Body of pancreas (tissue), 4 donors: ENCODE measurements at regions not wholly inside any gene's neighbourhood (a gene's known extent, or its start where the extent isn't known, plus 50 kb on each side); places are given as distances from the start of the nearest gene placed in this dataset.

Source experiments
- ATAC-seq: fragments of 150-250 bp; one replicate; pipeline ENCODE4 v1.9.1; 2016
- DNase-seq, 4 donors: peaks; one replicate each; pipeline ENCODE4 v3.0.0-alpha.2; 2019
- H3K27ac ChIP-seq, 4 donors: fragments of 200-600 bp; sonication (generic); 1 replicate in 3 of 4; 2 replicates in 1 of 4; pipeline versions ENCODE4 v1.5.1 to v1.6.1; 2016 to 2019; ENCODE audit warnings: mild to moderate bottlenecking in 1 of 4, mixed read lengths in 1 of 4, moderate library complexity in 1 of 4
- H3K27me3 ChIP-seq, 2 donors: fragments of 200-600 bp; sonication (generic); one replicate each; pipeline ENCODE4 v1.6.0; 2016; ENCODE audit warnings: mild to moderate bottlenecking in 1 of 2
- H3K36me3 ChIP-seq, 2 donors: fragments of 200-600 bp; sonication (generic); replicated peaks in 1 of 2; 2 replicates each; pipeline ENCODE4 v1.5.1; 2016; ENCODE audit warnings: low read depth in 2 of 2; ENCODE audit not compliant: insufficient read depth in 1 of 2
- H3K4me1 ChIP-seq: fragments of 200-600 bp; sonication (generic); one replicate; pipeline ENCODE4 v1.6.0; 2016
- H3K4me3 ChIP-seq, 2 donors: fragments of 200-600 bp; sonication (generic); 1 replicate in 1 of 2; 2 replicates in 1 of 2; pipeline ENCODE4 v1.5.1; 2016 to 2019
- H3K9me3 ChIP-seq, 3 donors: fragments of 200-600 bp; sonication (generic); 1 replicate in 2 of 3; 2 replicates in 1 of 3; pipeline ENCODE4 v1.5.1; 2016
- POLR2A ChIP-seq, 3 donors: fragments of 450-650 bp; IDR thresholded peaks; one replicate each; pipeline ENCODE4 v1.6.1; 2016; ENCODE audit warnings: antibody characterized with exemption in 3 of 3, mild to moderate bottlenecking in 2 of 3
- WGBS, 2 donors: methylation state at CpG; one replicate each; pipeline ENCODE4 v1.1.5; 2017; 5-methylcytosine and 5-hydroxymethylcytosine counted together
- intact Hi-C: fragments of 100-400 bp; cut with DNase I; formaldehyde crosslinking; loops from one replicate; pipeline ENCODE4 v1.15.1; 2023
- TF ChIP-seq, protein P1 (sequence below), 7 experiments: fragments of 450-650 bp in 4 of 7; fragments of 200-600 bp in 3 of 7; sonication (generic) in 3 of 7; IDR thresholded peaks; one replicate each; pipeline ENCODE4 v1.5.1; 2016 to 2019; ENCODE audit warnings: antibody characterized with exemption in 7 of 7

DNA sequence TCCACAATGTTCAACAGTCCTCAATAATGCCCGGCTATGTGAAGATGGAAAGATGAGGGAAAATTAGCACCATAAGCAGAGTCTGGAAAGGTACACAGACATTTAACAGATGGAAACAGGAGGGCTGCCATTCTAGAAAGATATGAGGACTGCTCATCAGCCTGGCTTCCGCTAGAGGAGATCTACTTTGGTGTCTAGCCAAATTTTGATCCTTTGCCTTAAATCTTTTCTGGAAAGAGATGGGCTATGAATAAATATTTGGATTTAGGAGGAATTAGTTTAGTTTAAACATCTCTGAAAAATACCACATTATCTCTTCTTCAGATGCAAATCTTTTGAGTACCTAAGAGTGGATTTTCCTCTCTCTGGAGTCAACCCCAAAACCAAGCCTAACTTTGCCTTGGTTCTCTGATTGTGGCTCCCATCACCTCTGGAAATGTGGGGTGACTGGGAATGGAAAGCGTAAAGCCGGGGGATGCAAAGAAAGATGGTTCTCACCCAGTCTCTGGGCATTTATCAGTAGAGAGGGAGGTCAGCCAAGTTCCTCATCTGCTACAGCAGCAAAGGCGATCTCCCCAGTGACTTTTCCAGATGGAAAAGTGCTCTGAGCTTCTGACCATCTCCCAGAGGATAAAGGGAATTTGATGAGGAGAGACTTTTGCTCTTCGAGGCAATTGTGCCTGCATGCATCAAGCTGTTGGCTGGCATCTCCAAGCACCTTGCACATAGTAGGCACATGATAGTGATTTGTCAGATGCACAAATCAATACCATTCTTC is 410.6 kb downstream of the ZNF521 start:
- H3K4me3 ChIP-seq: no peak overlapping the region
- H3K27ac ChIP-seq: no peak overlapping the region
- no peaks in the 10 kb centered on the region for H3K9me3 ChIP-seq
- 63 to 78% methylated on average over 6 of the region's 6 CpGs for WGBS, 2 donors
- no peaks in the 10 kb centered on the region for H3K27me3 ChIP-seq
- no peak for TF ChIP-seq POLR2A (IDR thresholded peaks at IDR 0.05)
- TF ChIP-seq, protein P1, sequence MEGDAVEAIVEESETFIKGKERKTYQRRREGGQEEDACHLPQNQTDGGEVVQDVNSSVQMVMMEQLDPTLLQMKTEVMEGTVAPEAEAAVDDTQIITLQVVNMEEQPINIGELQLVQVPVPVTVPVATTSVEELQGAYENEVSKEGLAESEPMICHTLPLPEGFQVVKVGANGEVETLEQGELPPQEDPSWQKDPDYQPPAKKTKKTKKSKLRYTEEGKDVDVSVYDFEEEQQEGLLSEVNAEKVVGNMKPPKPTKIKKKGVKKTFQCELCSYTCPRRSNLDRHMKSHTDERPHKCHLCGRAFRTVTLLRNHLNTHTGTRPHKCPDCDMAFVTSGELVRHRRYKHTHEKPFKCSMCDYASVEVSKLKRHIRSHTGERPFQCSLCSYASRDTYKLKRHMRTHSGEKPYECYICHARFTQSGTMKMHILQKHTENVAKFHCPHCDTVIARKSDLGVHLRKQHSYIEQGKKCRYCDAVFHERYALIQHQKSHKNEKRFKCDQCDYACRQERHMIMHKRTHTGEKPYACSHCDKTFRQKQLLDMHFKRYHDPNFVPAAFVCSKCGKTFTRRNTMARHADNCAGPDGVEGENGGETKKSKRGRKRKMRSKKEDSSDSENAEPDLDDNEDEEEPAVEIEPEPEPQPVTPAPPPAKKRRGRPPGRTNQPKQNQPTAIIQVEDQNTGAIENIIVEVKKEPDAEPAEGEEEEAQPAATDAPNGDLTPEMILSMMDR (IDR thresholded peaks at IDR 0.05): no peak
- no peak for ATAC-seq
- DNase-seq: no peak
- intact Hi-C loops: no loop called here
- no peaks in the 10 kb centered on the region for H3K4me1 ChIP-seq
- H3K36me3 ChIP-seq: no peaks in the 10 kb centered on the region

DNA sequence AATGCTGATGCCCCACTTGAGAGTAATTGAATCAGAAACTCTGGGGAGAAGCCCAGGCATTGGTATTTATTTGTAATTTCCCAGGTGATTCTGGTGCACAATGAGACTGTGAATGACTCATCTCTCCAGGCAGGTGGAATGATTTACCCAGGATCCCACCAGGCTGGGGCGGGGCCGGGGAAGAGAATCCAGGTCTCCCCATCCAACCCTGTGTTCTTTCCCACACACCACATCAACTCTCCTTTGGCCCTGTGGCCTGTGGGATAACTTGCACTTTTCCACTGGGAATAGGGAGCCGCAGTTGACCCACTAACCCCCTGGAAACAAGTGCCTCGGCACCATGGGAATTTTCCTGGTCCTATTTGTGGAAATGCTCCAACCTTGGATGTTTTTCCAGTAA is 409.8 kb downstream of the ZNF521 start:
- TF ChIP-seq POLR2A (IDR thresholded peaks at IDR 0.05): no peak
- TF ChIP-seq, protein P1 (IDR thresholded peaks at IDR 0.05): no peak
- WGBS, 2 donors: 67 to 68% methylated on average over 4 of the region's 4 CpGs
- no peak for ATAC-seq
- H3K4me3 ChIP-seq: no peak overlapping the region
- H3K27me3 ChIP-seq: no peaks in the 10 kb centered on the region
- H3K4me1 ChIP-seq: no peaks in the 10 kb centered on the region
- H3K36me3 ChIP-seq: no peaks in the 10 kb centered on the region
- no peak for DNase-seq
- no peak overlapping the region for H3K27ac ChIP-seq
- intact Hi-C loops: no loop called here
- no peaks in the 10 kb centered on the region for H3K9me3 ChIP-seq

DNA sequence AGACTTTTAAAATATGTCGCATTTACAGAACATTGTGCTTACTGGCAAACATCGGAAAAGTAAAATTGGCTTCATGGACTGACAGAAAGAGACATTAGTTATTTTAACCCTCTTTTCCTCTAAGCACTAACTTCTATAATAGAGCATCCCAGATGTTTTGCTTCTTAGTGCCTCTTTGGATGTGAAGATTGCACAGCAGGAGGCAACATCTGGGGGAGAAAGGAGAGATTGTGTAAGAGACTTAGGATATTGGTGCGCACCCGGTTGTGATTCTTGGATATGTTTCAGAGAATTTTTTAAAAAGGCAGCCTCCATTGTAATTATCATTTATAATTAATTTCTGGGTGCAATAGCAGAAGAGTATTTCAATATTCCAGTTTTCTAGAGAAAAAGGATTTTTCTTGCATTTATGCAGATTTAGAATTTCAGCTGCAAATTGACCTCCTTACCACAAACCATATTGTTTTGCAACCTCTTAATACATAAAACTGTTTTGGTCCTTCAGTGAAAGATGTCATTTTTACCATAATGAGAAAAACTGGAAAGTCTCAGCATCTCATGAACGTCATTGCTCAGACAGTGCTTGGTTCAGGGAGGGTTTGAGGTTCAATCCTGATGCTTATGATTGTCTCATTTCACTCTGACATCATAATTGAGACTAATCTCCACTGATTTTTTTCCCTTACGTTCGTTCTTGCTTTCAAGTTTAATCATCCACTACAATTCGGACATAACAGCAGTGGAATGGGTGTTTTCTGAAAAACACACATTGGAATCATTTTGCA is 404.3 kb downstream of the ZNF521 start:
- H3K27me3 ChIP-seq: no peaks in the 10 kb centered on the region
- no peaks in the 10 kb centered on the region for H3K4me1 ChIP-seq
- DNase-seq (no peak), ATAC-seq (no peak)
- TF ChIP-seq, protein P1 (IDR thresholded peaks at IDR 0.05): no peak
- TF ChIP-seq POLR2A (IDR thresholded peaks at IDR 0.05): no peak
- intact Hi-C loops: no loop called here
- WGBS, 2 donors: 46 to 52% methylated on average over 8 of the region's 8 CpGs
- no peaks in the 10 kb centered on the region for H3K9me3 ChIP-seq
- no peak overlapping the region for H3K27ac ChIP-seq
- no peak overlapping the region for H3K4me3 ChIP-seq
- no peaks in the 10 kb centered on the region for H3K36me3 ChIP-seq

DNA sequence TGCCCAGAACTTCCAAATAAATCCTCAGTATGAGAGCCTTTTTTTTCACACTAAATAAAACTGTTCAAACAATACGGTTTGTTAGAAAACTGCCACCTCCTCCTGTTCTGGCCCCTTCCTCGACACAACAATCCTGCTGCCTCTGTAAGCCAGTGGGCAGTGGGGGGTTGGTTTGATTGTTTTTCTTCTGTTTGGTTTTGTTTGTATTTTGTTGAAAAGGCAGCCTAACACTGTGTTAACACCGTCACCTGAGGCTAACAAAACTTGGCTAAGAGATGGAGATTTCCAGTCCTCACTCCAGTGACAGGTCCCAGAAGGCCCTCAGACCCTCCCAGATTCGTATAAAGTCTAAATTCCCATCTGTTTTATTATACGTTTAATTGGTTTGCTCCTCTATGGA is 402.1 kb downstream of the ZNF521 start:
- 38 to 40% methylated on average over 5 of the region's 5 CpGs for WGBS, 2 donors
- Histone ChIP-seq H3K27me3 (no peaks in the 10 kb centered on the region), H3K4me1 (no peaks in the 10 kb centered on the region), H3K9me3 (no peaks in the 10 kb centered on the region), H3K36me3 (no peaks in the 10 kb centered on the region), H3K4me3 (no peak overlapping the region), H3K27ac (no peak overlapping the region)
- DNase-seq: no peak
- intact Hi-C loops: no loop called here
- TF ChIP-seq, protein P1 (IDR thresholded peaks at IDR 0.05): no peak
- no peak for TF ChIP-seq POLR2A (IDR thresholded peaks at IDR 0.05)
- no peak for ATAC-seq
